Spleen (tissue), 11 donors: ENCODE measurements at regions not wholly inside any gene's neighbourhood (a gene's known extent, or its start where the extent isn't known, plus 50 kb on each side); places are given as distances from the start of the nearest gene placed in this dataset.

ENCODE experiments used
- DNase-seq: peaks from one replicate; pipeline ENCODE4 v3.0.0-alpha.2; 2020
- H3K27ac ChIP-seq, 8 donors: fragments of 200-600 bp; sonication (generic) in 7 of 8; 1 replicate in 4 of 8; 2 replicates in 4 of 8; pipeline versions ENCODE4 v1.5.0 to v1.8.0; 2016 to 2021; ENCODE audit warnings: inconsistent platforms in 4 of 8, mild to moderate bottlenecking in 4 of 8, moderate library complexity in 1 of 8
- H3K27me3 ChIP-seq, 7 donors: fragments of 200-600 bp; sonication (generic) in 6 of 7; replicated peaks in 1 of 7; 1 replicate in 4 of 7; 2 replicates in 3 of 7; pipeline versions ENCODE4 v1.5.0 to v1.8.0; 2016 to 2021; ENCODE audit warnings: inconsistent platforms in 3 of 7, mild to moderate bottlenecking in 1 of 7
- H3K36me3 ChIP-seq, 6 donors: fragments of 200-600 bp; sonication (generic) in 5 of 6; 1 replicate in 4 of 6; 2 replicates in 2 of 6; pipeline versions ENCODE4 v1.5.0 to v1.8.0; 2016 to 2021; ENCODE audit warnings: inconsistent platforms in 2 of 6
- H3K4me1 ChIP-seq, 6 donors: fragments of 200-600 bp; sonication (generic) in 5 of 6; 1 replicate in 3 of 6; 2 replicates in 3 of 6; pipeline versions ENCODE4 v1.5.0 to v1.8.0; 2016 to 2021; ENCODE audit warnings: inconsistent platforms in 3 of 6
- H3K4me3 ChIP-seq, 8 donors: fragments of 200-600 bp; sonication (generic) in 7 of 8; 1 replicate in 4 of 8; 2 replicates in 4 of 8; pipeline versions ENCODE4 v1.5.0 to v1.8.0; 2016 to 2021; ENCODE audit warnings: inconsistent platforms in 4 of 8, mild to moderate bottlenecking in 4 of 8, moderate library complexity in 2 of 8
- H3K9me3 ChIP-seq, 8 donors: fragments of 200-600 bp; sonication (generic) in 7 of 8; 1 replicate in 4 of 8; 2 replicates in 4 of 8; pipeline versions ENCODE4 v1.5.0 to v1.8.0; 2016 to 2021; ENCODE audit warnings: inconsistent platforms in 4 of 8
- POLR2A ChIP-seq, 3 donors: fragments of 450-650 bp; IDR thresholded peaks; one replicate each; pipeline ENCODE4 v1.5.1; 2017; ENCODE audit warnings: antibody characterized with exemption in 3 of 3, mild to moderate bottlenecking in 1 of 3
- POLR2AphosphoS5 ChIP-seq, 3 donors: sonication (generic); formaldehyde crosslinking; IDR thresholded peaks; one replicate each; pipeline ENCODE4 v1.5.1; 2017; ENCODE audit warnings: antibody characterized with exemption in 3 of 3
- WGBS, 5 donors: extraction: QIAGEN DNeasy Blood & Tissue Kit in 3 of 5; methylation state at CpG; one replicate each; pipeline versions ENCODE4 v1.1.5 to v1.1.7; 2013 to 2018; 5-methylcytosine and 5-hydroxymethylcytosine counted together
- intact Hi-C: fragments of 100-400 bp; cut with DNase I; formaldehyde crosslinking; loops from one replicate; pipeline ENCODE4 v1.15.0; 2023; ENCODE audit warnings: low total_unique reads
- TF ChIP-seq, protein P1 (sequence below), 11 experiments: fragments of 200-600 bp in 7 of 11; fragments of 450-650 bp in 4 of 11; sonication (generic) in 4 of 11; IDR thresholded peaks in 8 of 11; conservative IDR thresholded peaks in 3 of 11; 1 replicate in 7 of 11; 2 replicates in 4 of 11; pipeline versions ENCODE4 v1.4.0 to v1.8.0; 2016 to 2021; ENCODE audit warnings: antibody characterized with exemption in 11 of 11, inconsistent platforms in 4 of 11, mild to moderate bottlenecking in 1 of 11
- donor health status: healthy with polysubstance abuse.
- donor health status: DM: no; HTN: no; CAD: no; lungs with moderate emphysema.
- donor health status: DM: no; HTN: no; CAD: no.
- donor health status: Bipolar disorder and iron deficiency.
- donor health status: healthy.
- donor health status: DM: no; HTN: no; CAD: no.
- donor health status: DM: yes; HTN: yes; CAD: no.

DNA sequence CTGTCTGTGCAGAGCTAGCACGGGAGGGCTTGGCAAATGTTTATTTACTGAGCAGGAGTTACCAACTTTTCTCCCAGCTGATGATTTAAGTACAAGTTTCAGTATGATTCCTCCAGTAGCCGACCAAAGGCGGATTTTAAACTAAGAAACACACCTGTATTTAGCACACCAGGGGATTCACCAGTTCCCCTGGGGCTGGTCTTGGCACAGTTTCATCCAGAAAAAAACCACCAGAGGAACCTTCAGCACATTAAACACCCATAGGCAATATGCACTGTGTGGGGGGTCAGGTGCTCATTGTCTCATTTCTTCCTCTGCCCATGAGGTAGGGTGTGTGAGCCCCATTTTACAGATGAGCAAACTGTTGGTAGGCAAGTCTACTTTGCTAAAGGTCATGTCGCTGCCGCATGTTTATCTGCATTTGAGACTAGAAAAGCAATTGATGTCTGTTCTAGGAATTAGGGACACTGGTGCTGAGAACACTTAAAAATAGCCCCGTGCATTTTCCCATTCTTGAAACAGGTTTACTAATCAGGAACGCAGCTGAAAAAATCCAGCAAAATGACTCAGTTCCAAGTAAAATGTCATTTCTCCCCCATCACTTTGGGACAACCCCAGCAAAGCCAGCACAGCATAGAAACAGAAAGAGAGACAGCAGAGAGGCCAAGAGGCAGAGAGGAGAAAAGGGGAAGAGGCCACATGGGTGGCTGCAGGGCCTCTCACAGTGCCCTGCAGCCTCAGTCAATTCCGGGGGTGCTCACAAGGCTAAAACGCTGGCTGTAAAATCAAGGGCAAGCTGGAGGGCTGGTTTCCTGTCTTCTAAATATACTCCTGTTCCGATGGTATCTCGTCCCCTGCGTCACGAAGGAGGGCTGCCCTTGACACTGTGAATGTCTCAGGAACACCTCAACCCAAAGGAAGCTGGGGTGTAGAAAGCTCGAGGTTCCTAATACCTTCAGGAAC is 166.8 kb upstream of the ID2 start:
- Histone ChIP-seq H3K4me1 (peaks cover 19 to 95% (median 37%) of the 10 kb centered on the region in 6 donors), H3K36me3 (no peaks in the 10 kb centered on the region), H3K27ac (peak overlapping the region; percentile 48 to 87 (median 73)), H3K9me3 (peaks cover 0 to 17% (median 8%) of the 10 kb centered on the region in 8 donors), H3K27me3 (peaks cover 0 to 8% (median 0%) of the 10 kb centered on the region in 7 donors), H3K4me3 (peak overlapping the region in 1 of 8 donors; percentile 13)
- WGBS, 5 donors, result 17 to 24% (median 22%) methylated on average over 14 of the region's 14 CpGs
- intact Hi-C loops, result no loop called here
- TF ChIP-seq POLR2AphosphoS5 (IDR thresholded peaks at IDR 0.05) (peak in 2 of 3 donors; percentile 63 to 83), POLR2A (IDR thresholded peaks at IDR 0.05) (no peak)
- TF ChIP-seq, protein P1, sequence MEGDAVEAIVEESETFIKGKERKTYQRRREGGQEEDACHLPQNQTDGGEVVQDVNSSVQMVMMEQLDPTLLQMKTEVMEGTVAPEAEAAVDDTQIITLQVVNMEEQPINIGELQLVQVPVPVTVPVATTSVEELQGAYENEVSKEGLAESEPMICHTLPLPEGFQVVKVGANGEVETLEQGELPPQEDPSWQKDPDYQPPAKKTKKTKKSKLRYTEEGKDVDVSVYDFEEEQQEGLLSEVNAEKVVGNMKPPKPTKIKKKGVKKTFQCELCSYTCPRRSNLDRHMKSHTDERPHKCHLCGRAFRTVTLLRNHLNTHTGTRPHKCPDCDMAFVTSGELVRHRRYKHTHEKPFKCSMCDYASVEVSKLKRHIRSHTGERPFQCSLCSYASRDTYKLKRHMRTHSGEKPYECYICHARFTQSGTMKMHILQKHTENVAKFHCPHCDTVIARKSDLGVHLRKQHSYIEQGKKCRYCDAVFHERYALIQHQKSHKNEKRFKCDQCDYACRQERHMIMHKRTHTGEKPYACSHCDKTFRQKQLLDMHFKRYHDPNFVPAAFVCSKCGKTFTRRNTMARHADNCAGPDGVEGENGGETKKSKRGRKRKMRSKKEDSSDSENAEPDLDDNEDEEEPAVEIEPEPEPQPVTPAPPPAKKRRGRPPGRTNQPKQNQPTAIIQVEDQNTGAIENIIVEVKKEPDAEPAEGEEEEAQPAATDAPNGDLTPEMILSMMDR (IDR thresholded peaks at IDR 0.05 in 8 of 11, conservative IDR thresholded peaks at IDR 0.05 in 3 of 11), result no peak
- DNase-seq, result peak; percentile 86

- DNase-seq, result no peak
- Histone ChIP-seq H3K27ac (peak overlapping the region in 7 of 8 donors; percentile 29 to 87 (median 76)), H3K36me3 (no peaks in the 10 kb centered on the region), H3K27me3 (peaks cover 0 to 8% (median 0%) of the 10 kb centered on the region in 7 donors), H3K4me1 (peaks cover 19 to 100% (median 44%) of the 10 kb centered on the region in 6 donors), H3K4me3 (peak overlapping the region in 1 of 8 donors; percentile 18), H3K9me3 (peaks cover 0 to 11% (median 6%) of the 10 kb centered on the region in 8 donors)
- 49 to 66% (median 50%) methylated on average over 5 of the region's 5 CpGs for WGBS, 5 donors
- intact Hi-C loops, result no loop called here
- TF ChIP-seq, protein P1 (IDR thresholded peaks at IDR 0.05 in 8 of 11, conservative IDR thresholded peaks at IDR 0.05 in 3 of 11), result no peak
- no peak for TF ChIP-seq POLR2A (IDR thresholded peaks at IDR 0.05)
- no peak for TF ChIP-seq POLR2AphosphoS5 (IDR thresholded peaks at IDR 0.05)
Observed at GRCh38 chr2:8515864-8516533, 165.9 kb upstream of the ID2 start.

DNA sequence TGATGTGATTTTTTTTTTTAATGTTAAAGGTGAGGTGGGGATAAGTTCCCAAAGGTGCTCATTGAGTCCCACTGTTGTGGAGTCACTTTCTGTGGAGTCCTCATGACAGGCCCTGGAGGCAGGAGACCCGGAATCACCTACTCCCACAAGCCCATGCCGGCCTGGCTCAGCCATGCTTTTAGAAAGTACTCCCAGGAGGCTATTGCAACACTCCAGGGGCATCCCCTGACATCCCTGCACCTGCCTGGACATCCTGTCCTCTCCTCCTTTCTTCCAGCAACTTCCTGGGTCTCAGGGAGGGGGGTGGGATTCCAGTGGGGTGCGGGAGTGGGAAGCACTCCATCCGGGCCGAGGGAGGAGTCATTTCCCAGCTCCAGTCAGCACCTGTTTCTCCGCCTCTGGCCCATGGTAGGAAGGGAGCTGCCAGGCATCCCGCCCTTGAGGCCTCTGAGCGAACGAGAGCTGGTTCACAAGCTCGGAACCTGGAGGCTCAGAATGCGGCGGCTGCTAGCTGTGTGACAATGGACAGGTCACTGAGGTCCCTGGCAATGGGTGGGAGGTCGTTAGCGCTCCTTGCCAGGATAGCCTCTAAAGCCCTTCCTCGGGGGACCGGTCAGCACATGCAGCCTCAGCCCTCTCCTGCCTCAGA is 163.9 kb upstream of the ID2 start:
- H3K36me3 ChIP-seq, result no peaks in the 10 kb centered on the region
- peak overlapping the region in 3 of 8 donors; percentile 54 to 67 (median 66) for H3K27ac ChIP-seq
- H3K4me1 ChIP-seq, result peaks cover 19 to 100% (median 55%) of the 10 kb centered on the region in 6 donors
- WGBS, 5 donors, result 94 to 97% (median 95%) methylated on average over 16 of the region's 16 CpGs
- H3K9me3 ChIP-seq, result peaks cover 0 to 11% (median 6%) of the 10 kb centered on the region in 8 donors
- peaks cover 0 to 8% (median 0%) of the 10 kb centered on the region in 7 donors for H3K27me3 ChIP-seq
- TF ChIP-seq, protein P1 (IDR thresholded peaks at IDR 0.05 in 8 of 11, conservative IDR thresholded peaks at IDR 0.05 in 3 of 11), result no peak
- TF ChIP-seq POLR2A (IDR thresholded peaks at IDR 0.05) (no peak), POLR2AphosphoS5 (IDR thresholded peaks at IDR 0.05) (no peak)
- H3K4me3 ChIP-seq, result no peak overlapping the region
- intact Hi-C loops, result no loop called here
- DNase-seq, result no peak
